Panc1 (cell line): ENCODE measurements at regions not wholly inside any gene's neighbourhood (a gene's known extent, or its start where the extent isn't known, plus 50 kb on each side); places are given as distances from the start of the nearest gene placed in this dataset.

Experiments
- TF ChIP-seq, protein P1 (sequence below), 2 experiments: IDR thresholded peaks; 2 replicates each; pipeline ENCODE4 v1.6.1; 2011 to 2012; ENCODE audit warnings: low read depth in 2 of 2, control low read depth in 1 of 2, low read length in 1 of 2, mild to moderate bottlenecking in 1 of 2, moderate library complexity in 1 of 2; ENCODE audit not compliant: insufficient read depth in 1 of 2
- TF ChIP-seq, protein P2 (sequence below): fragments of 450-650 bp; IDR thresholded peaks from 2 replicates; pipeline ENCODE4 v1.5.1; 2017; ENCODE audit warnings: mild to moderate bottlenecking

DNA sequence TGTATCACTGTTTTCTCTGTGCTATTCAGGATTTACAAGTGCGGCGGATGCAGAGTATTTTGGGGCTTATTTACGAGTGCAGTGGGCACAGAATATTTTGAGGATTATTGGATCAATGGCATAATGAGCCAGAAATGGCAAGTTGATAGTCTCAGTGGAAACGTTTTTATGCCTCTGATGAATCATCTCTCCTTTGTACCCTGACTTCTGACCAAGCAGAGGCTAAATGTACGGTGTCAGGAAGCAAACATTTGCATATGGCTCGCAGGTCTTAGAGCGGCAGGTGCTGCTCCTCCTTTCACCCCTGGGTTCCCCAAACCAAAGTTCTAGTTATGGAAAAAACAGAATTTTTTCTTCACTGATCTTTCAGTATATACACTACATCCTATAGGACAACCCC lies 94.5 kb downstream of the LIG4 start:
- TF ChIP-seq, protein P1, sequence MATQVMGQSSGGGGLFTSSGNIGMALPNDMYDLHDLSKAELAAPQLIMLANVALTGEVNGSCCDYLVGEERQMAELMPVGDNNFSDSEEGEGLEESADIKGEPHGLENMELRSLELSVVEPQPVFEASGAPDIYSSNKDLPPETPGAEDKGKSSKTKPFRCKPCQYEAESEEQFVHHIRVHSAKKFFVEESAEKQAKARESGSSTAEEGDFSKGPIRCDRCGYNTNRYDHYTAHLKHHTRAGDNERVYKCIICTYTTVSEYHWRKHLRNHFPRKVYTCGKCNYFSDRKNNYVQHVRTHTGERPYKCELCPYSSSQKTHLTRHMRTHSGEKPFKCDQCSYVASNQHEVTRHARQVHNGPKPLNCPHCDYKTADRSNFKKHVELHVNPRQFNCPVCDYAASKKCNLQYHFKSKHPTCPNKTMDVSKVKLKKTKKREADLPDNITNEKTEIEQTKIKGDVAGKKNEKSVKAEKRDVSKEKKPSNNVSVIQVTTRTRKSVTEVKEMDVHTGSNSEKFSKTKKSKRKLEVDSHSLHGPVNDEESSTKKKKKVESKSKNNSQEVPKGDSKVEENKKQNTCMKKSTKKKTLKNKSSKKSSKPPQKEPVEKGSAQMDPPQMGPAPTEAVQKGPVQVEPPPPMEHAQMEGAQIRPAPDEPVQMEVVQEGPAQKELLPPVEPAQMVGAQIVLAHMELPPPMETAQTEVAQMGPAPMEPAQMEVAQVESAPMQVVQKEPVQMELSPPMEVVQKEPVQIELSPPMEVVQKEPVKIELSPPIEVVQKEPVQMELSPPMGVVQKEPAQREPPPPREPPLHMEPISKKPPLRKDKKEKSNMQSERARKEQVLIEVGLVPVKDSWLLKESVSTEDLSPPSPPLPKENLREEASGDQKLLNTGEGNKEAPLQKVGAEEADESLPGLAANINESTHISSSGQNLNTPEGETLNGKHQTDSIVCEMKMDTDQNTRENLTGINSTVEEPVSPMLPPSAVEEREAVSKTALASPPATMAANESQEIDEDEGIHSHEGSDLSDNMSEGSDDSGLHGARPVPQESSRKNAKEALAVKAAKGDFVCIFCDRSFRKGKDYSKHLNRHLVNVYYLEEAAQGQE (IDR thresholded peaks at IDR 0.05; ENCODE audit: insufficient read depth in 1 of 2, low read depth in 2 of 2, low read length in 1 of 2): no peak
- TF ChIP-seq, protein P2, sequence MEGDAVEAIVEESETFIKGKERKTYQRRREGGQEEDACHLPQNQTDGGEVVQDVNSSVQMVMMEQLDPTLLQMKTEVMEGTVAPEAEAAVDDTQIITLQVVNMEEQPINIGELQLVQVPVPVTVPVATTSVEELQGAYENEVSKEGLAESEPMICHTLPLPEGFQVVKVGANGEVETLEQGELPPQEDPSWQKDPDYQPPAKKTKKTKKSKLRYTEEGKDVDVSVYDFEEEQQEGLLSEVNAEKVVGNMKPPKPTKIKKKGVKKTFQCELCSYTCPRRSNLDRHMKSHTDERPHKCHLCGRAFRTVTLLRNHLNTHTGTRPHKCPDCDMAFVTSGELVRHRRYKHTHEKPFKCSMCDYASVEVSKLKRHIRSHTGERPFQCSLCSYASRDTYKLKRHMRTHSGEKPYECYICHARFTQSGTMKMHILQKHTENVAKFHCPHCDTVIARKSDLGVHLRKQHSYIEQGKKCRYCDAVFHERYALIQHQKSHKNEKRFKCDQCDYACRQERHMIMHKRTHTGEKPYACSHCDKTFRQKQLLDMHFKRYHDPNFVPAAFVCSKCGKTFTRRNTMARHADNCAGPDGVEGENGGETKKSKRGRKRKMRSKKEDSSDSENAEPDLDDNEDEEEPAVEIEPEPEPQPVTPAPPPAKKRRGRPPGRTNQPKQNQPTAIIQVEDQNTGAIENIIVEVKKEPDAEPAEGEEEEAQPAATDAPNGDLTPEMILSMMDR: no peak
